Heart left ventricle (tissue), 16 donors: ENCODE measurements at regions not wholly inside any gene's neighbourhood (a gene's known extent, or its start where the extent isn't known, plus 50 kb on each side); places are given as distances from the start of the nearest gene placed in this dataset.
A peak's percentile ranks its signal among the peaks of the same experiment; 100 is the strongest.

Experiments used
- ATAC-seq, 4 donors: fragments of 200-7000 bp; cut with Tn5 transposase; one replicate each; pipeline ENCODE4 v1.9.1; 2020 to 2022; ENCODE audit warnings: moderate library complexity in 4 of 4, mild to moderate bottlenecking in 3 of 4, moderate number of reproducible peaks in 1 of 4
- DNase-seq, 5 donors: peaks; one replicate each; pipeline ENCODE4 v3.0.0-alpha.2; 2020
- H3K27ac ChIP-seq, 12 donors: fragments of 200-600 bp; sonication (generic) in 4 of 12; one replicate each; pipeline versions ENCODE4 v1.5.0 to v1.8.0; 2016 to 2022; ENCODE audit warnings: mild to moderate bottlenecking in 2 of 12
- H3K27me3 ChIP-seq, 9 donors: fragments of 200-600 bp; sonication (generic) in 2 of 9; one replicate each; pipeline versions ENCODE4 v1.5.1 to v1.8.0; 2016 to 2022; ENCODE audit warnings: mild to moderate bottlenecking in 3 of 9
- H3K36me3 ChIP-seq, 9 donors: fragments of 200-600 bp; sonication (generic) in 2 of 9; one replicate each; pipeline versions ENCODE4 v1.5.0 to v1.8.0; 2018 to 2022; ENCODE audit warnings: mild to moderate bottlenecking in 2 of 9
- H3K4me1 ChIP-seq, 12 donors: fragments of 200-600 bp; sonication (generic) in 4 of 12; one replicate each; pipeline versions ENCODE4 v1.5.0 to v1.8.0; 2016 to 2022; ENCODE audit warnings: mild to moderate bottlenecking in 3 of 12
- H3K4me3 ChIP-seq, 12 donors: fragments of 200-600 bp; sonication (generic) in 4 of 12; one replicate each; pipeline versions ENCODE4 v1.5.0 to v1.8.0; 2017 to 2022; ENCODE audit warnings: mild to moderate bottlenecking in 9 of 12, moderate library complexity in 4 of 12
- H3K9me3 ChIP-seq, 12 donors: fragments of 200-600 bp; sonication (generic) in 4 of 12; one replicate each; pipeline versions ENCODE4 v1.5.0 to v1.8.0; 2016 to 2022; ENCODE audit warnings: mild to moderate bottlenecking in 1 of 12
- CTCF ChIP-seq, 12 donors: fragments of 200-600 bp; sonication (generic) in 4 of 12; IDR thresholded peaks; one replicate each; pipeline versions ENCODE4 v1.5.0 to v1.8.0; 2018 to 2022; ENCODE audit warnings: antibody characterized with exemption in 12 of 12, mild to moderate bottlenecking in 5 of 12
- POLR2A ChIP-seq, 2 donors: fragments of 450-650 bp; IDR thresholded peaks; one replicate each; pipeline ENCODE4 v1.6.1; 2017; ENCODE audit warnings: antibody characterized with exemption in 2 of 2, mild to moderate bottlenecking in 2 of 2, moderate library complexity in 2 of 2
- WGBS, 4 donors: extraction: QIAGEN DNeasy Blood & Tissue Kit in 2 of 4; methylation state at CpG; one replicate each; pipeline versions ENCODE4 v1.1.5 to v1.1.7; 2013 to 2018; 5-methylcytosine and 5-hydroxymethylcytosine counted together
- intact Hi-C, 10 donors: fragments of 100-400 bp; cut with DNase I; formaldehyde crosslinking; loops; one replicate each; pipeline versions ENCODE4 v1.11.1 to v1.14.2; 2022
- donor health status: ischemic (EF 13 %, LVEDD 7.1; RV severe dilation, severe dysfunction).
- donor health status: healthy with polysubstance abuse.
- donor health status: DM: no; HTN: yes; CAD: no.
- donor health status: DM: no; HTN: no; CAD: no.
- donor health status: ischemic (EF 25% LVEDD 6.9; RV normal size, moderate dysfunction).
- donor health status: ischemic (EF 25% LVEDD 5.7; RV mildly dilated, moderate dysfunction).
- donor health status: healthy.
- donor health status: DM: yes; HTN: yes; CAD: no.
- donor health status: ischemic (EF 35%, LVEDD 5.7; RV mildly dilated, moderate dysfunction).
- donor health status: nonischemic (EF 11% LVEDD 7.7; RV severe dilation, severe dysfunction).
- donor health status: DM: yes; HTN: yes; CAD: no.
- donor health status: PGD.
- donor health status: ischemic (EF 29% LVEDD 5.4; RV normal size, mild dysfunction).
- donor health status: nonischemic (EF 23%, LVEDD 6.1; RV moderate dilation, normal function).

GRCh38 chr6:21437581-21437980 is 156.0 kb upstream of the SOX4 start:
- no peak overlapping the region for H3K27ac ChIP-seq
- H3K4me3 ChIP-seq: no peak overlapping the region
- intact Hi-C loops: no loop called here
- H3K27me3 ChIP-seq: no peaks in the 10 kb centered on the region
- DNase-seq: no peak
- no peaks in the 10 kb centered on the region for H3K36me3 ChIP-seq
- WGBS, 4 donors: 93 to 98% (median 97%) methylated on average over 2 of the region's 2 CpGs
- peaks cover 0 to 19% (median 0%) of the 10 kb centered on the region in 12 donors for H3K4me1 ChIP-seq
- ATAC-seq: no peak
- no peaks in the 10 kb centered on the region for H3K9me3 ChIP-seq
- no peak for TF ChIP-seq CTCF (IDR thresholded peaks at IDR 0.05)
- no peak for TF ChIP-seq POLR2A (IDR thresholded peaks at IDR 0.05)

DNA sequence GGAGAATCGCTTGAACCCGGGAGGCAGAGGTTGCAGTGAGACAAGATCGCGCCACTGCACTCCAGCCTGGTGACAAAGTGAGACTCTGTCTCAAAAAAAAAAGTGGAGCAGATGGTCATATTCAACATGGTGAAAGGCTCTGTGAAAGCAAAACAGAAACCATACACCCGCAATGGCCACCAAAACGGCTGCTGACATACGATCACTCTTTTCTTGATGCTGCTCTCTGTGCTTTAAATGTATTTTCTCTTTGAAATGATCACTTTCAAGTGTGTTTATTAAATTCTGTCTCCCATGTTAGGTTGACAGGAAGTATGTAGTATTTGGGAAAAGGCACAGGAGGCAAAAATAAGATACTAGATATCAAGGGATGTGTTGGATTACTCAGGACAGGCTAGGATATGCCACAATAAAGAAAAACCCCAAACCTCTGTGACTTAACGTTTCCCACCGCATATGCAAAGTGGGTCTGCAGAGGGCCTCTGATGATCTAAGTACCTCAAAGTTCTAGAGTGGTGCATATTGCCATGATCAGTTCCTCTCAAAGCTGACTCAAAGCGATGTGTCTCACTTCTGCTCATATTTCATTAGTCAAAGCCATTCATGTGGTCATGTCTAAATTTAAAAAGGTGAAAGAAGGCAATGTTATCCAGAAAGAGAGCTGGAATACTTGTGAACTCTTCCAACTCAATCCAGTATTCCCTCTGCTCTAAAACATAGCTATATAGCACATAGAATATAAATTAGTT is 155.1 kb upstream of the SOX4 start:
- Histone ChIP-seq H3K9me3 (no peaks in the 10 kb centered on the region), H3K36me3 (no peaks in the 10 kb centered on the region), H3K27me3 (no peaks in the 10 kb centered on the region), H3K4me1 (peaks cover 0 to 19% (median 0%) of the 10 kb centered on the region in 12 donors), H3K27ac (no peak overlapping the region), H3K4me3 (peak overlapping the region in 1 of 12 donors; percentile 16)
- TF ChIP-seq CTCF (IDR thresholded peaks at IDR 0.05): no peak
- TF ChIP-seq POLR2A (IDR thresholded peaks at IDR 0.05): no peak
- intact Hi-C loops: no loop called here
- no peak for DNase-seq
- 84 to 93% (median 89%) methylated on average over 10 of the region's 10 CpGs for WGBS, 4 donors
- no peak for ATAC-seq

- TF ChIP-seq CTCF (IDR thresholded peaks at IDR 0.05) (no peak), POLR2A (IDR thresholded peaks at IDR 0.05) (no peak)
- no peaks in the 10 kb centered on the region for H3K36me3 ChIP-seq
- no peak overlapping the region for H3K4me3 ChIP-seq
- H3K27ac ChIP-seq: no peak overlapping the region
- no peak for DNase-seq
- H3K27me3 ChIP-seq: no peaks in the 10 kb centered on the region
- intact Hi-C loops: no loop called here
- H3K9me3 ChIP-seq: no peaks in the 10 kb centered on the region
- no peak for ATAC-seq
- H3K4me1 ChIP-seq: peaks cover 0 to 19% (median 0%) of the 10 kb centered on the region in 12 donors
- 42 to 60% (median 51%) methylated on average over 2 of the region's 2 CpGs for WGBS, 4 donors
Measured at GRCh38 chr6:21438986-21439352, 154.6 kb upstream of the SOX4 start.

GRCh38 chr6:21441386-21441785 is 152.2 kb upstream of the SOX4 start:
- no peak for DNase-seq
- 79 to 84% (median 82%) methylated on average over 6 of the region's 6 CpGs for WGBS, 4 donors
- no peak for ATAC-seq
- Histone ChIP-seq H3K36me3 (no peaks in the 10 kb centered on the region), H3K27ac (no peak overlapping the region), H3K4me3 (no peak overlapping the region), H3K4me1 (peaks cover 0 to 19% (median 0%) of the 10 kb centered on the region in 12 donors), H3K9me3 (no peaks in the 10 kb centered on the region), H3K27me3 (no peaks in the 10 kb centered on the region)
- intact Hi-C loops: no loop called here
- TF ChIP-seq POLR2A (IDR thresholded peaks at IDR 0.05) (no peak), CTCF (IDR thresholded peaks at IDR 0.05) (no peak)
